HCT116 (cell line): ENCODE measurements at regions not wholly inside any gene's neighbourhood (a gene's known extent, or its start where the extent isn't known, plus 50 kb on each side); places are given as distances from the start of the nearest gene placed in this dataset.

Experiments
- ATAC-seq: fragments of 200-7000 bp; cut with Tn5 transposase; 2 replicates; pipeline ENCODE4 v1.9.1; 2020; ENCODE audit warnings: mild to moderate bottlenecking, moderate library complexity
- BruUV-seq: library from RNA; stranded (reverse); fragments of 400-500 nt; replicated peaks from 2 replicates; lab custom pipeline; 2021; lab: Mats Ljungman, UMichigan
- CTCF ChIA-PET: fragments of 300-600 bp; sonication (Branson Sonifier 250); formaldehyde crosslinking; loops from one replicate; lab custom pipeline; 2021; ENCODE audit warnings: antibody characterized with exemption; lab: Charles Lee
- POLR2A ChIA-PET: fragments of 300-600, 350-600 bp; sonication (Branson Sonifier 250); formaldehyde crosslinking; loops from one replicate; lab custom pipeline; 2021; ENCODE audit warnings: antibody characterized with exemption; lab: Charles Lee
- RAD21 ChIA-PET, 2 experiments: fragments of 300-600 bp; sonication (Branson Sonifier 250); formaldehyde crosslinking; loops; one replicate each; lab custom pipeline; 2023; ENCODE audit warnings: low total read pairs in 2 of 2; ENCODE audit not compliant: uncharacterized antibody in 2 of 2, unreplicated experiment in 2 of 2, low non-redundant PET in 1 of 2; lab: Charles Lee
- DNase-seq: peaks from one replicate; pipeline ENCODE4 v3.0.0-alpha.2; 2010; ENCODE audit warnings: low read depth, low spot score
- H2AFZ ChIP-seq: fragments of 200-600 bp; shearing (Covaris generic), sonication (generic); 2 replicates; pipeline ENCODE4 v1.6.1; 2017; ENCODE audit warnings: low read depth, mixed run types, mixed read lengths, antibody characterized with exemption, low read length; ENCODE audit not compliant: poor library complexity, severe bottlenecking
- H3K27ac ChIP-seq: 2 replicates; pipeline ENCODE4 v1.5.1; 2012; ENCODE audit warnings: low read depth, low read length
- H3K27me3 ChIP-seq: fragments of 200-600 bp; sonication (generic); 2 replicates; pipeline ENCODE4 v1.6.1; 2016; ENCODE audit warnings: mixed run types, low read length, mixed read lengths; ENCODE audit not compliant: insufficient read depth
- H3K36me3 ChIP-seq, 2 experiments: fragments of 200-500 bp in 1 of 2; fragments of 200-600 bp in 1 of 2; sonication (Bioruptor generic) in 1 of 2; sonication (generic) in 1 of 2; 2 replicates each; pipeline versions ENCODE4 v1.5.1 to v1.6.1; 2014 to 2016; ENCODE audit warnings: low read length in 2 of 2, inconsistent platforms in 1 of 2, mixed read lengths in 1 of 2, mixed run types in 1 of 2; ENCODE audit not compliant: insufficient read depth in 2 of 2, control insufficient read depth in 1 of 2
- H3K4me1 ChIP-seq, 2 experiments: fragments of 200-600 bp in 1 of 2; sonication (generic) in 1 of 2; 2 replicates each; pipeline versions ENCODE4 v1.5.1 to v1.6.1; 2012 to 2017; ENCODE audit warnings: low read length in 2 of 2, inconsistent platforms in 1 of 2, mild to moderate bottlenecking in 1 of 2, mixed read lengths in 1 of 2, mixed run types in 1 of 2, moderate library complexity in 1 of 2; ENCODE audit not compliant: insufficient read depth in 2 of 2, control insufficient read depth in 1 of 2
- H3K4me2 ChIP-seq: fragments of 200-600 bp; sonication (generic); 2 replicates; pipeline ENCODE4 v1.6.1; 2017; ENCODE audit warnings: mixed run types, low read length, mixed read lengths
- H3K4me3 ChIP-seq, 2 experiments: fragments of 200-600 bp in 1 of 2; sonication (generic) in 1 of 2; replicated peaks in 1 of 2; 2 replicates each; pipeline ENCODE4 v1.5.1; 2011 to 2016; ENCODE audit warnings: low read length in 2 of 2, control low read depth in 1 of 2, low read depth in 1 of 2, mild to moderate bottlenecking in 1 of 2, mixed read lengths in 1 of 2, mixed run types in 1 of 2
- H3K79me2 ChIP-seq: fragments of 200-600 bp; sonication (generic); 2 replicates; pipeline ENCODE4 v1.6.1; 2017; ENCODE audit warnings: mild to moderate bottlenecking, mixed run types, low read length, moderate library complexity, mixed read lengths; ENCODE audit not compliant: insufficient read depth
- H3K9ac ChIP-seq: fragments of 200-600 bp; sonication (generic); 2 replicates; pipeline ENCODE4 v1.6.1; 2016; ENCODE audit warnings: low read length, mixed read lengths
- H3K9me2 ChIP-seq: fragments of 200-600 bp; sonication (generic), shearing (Covaris generic); 2 replicates; pipeline ENCODE4 v1.6.1; 2017; ENCODE audit warnings: mixed run types, mild to moderate bottlenecking, moderate library complexity; ENCODE audit not compliant: insufficient read depth
- H3K9me3 ChIP-seq, 2 experiments: fragments of 200-500 bp in 1 of 2; fragments of 200-600 bp in 1 of 2; sonication (Bioruptor generic) in 1 of 2; sonication (generic) in 1 of 2; 2 replicates each; pipeline ENCODE4 v1.6.1; 2014 to 2017; ENCODE audit warnings: low read length in 2 of 2, mixed read lengths in 2 of 2, inconsistent platforms in 1 of 2, low read depth in 1 of 2, mild to moderate bottlenecking in 1 of 2, mixed run types in 1 of 2, moderate library complexity in 1 of 2; ENCODE audit not compliant: control insufficient read depth in 1 of 2, insufficient read depth in 1 of 2
- H4K20me1 ChIP-seq: fragments of 200-600 bp; sonication (generic), shearing (Covaris generic); 2 replicates; pipeline ENCODE4 v1.6.1; 2017; ENCODE audit warnings: mixed run types, mild to moderate bottlenecking, moderate library complexity; ENCODE audit not compliant: insufficient read depth
- ATF3 ChIP-seq: IDR thresholded peaks from 2 replicates; pipeline ENCODE4 v1.6.1; 2012
- CBX3 ChIP-seq: IDR thresholded peaks from 2 replicates; pipeline ENCODE4 v1.6.1; 2012; ENCODE audit warnings: low read depth
- CEBPB ChIP-seq: IDR thresholded peaks from 2 replicates; pipeline ENCODE4 v1.6.1; 2012; ENCODE audit warnings: low read depth
- CTCF ChIP-seq, 3 experiments: fragments of 200-600 bp in 1 of 3; sonication (generic) in 1 of 3; IDR thresholded peaks in 2 of 3; conservative IDR thresholded peaks in 1 of 3; 2 replicates each; pipeline ENCODE4 v1.5.1; 2012 to 2017; ENCODE audit warnings: low read depth in 2 of 3, low read length in 2 of 3, antibody characterized with exemption in 1 of 3, borderline replicate concordance in 1 of 3, control low read depth in 1 of 3, mild to moderate bottlenecking in 1 of 3, mixed read lengths in 1 of 3, mixed run types in 1 of 3, moderate library complexity in 1 of 3; ENCODE audit not compliant: insufficient read depth in 1 of 3
- EGR1 ChIP-seq: IDR thresholded peaks from 2 replicates; pipeline ENCODE4 v1.6.1; 2012; ENCODE audit warnings: low read depth
- ELF1 ChIP-seq: IDR thresholded peaks from 2 replicates; pipeline ENCODE4 v1.6.1; 2012; ENCODE audit warnings: low read depth, borderline replicate concordance
- EZH2 ChIP-seq: fragments of 200-600 bp; sonication (generic); IDR thresholded peaks from 2 replicates; pipeline ENCODE4 v1.6.1; 2017; ENCODE audit warnings: antibody characterized with exemption, mixed run types
- FOSL1 ChIP-seq: IDR thresholded peaks from 2 replicates; pipeline ENCODE4 v1.6.1; 2012; ENCODE audit warnings: low read depth
- MAX ChIP-seq: IDR thresholded peaks from 2 replicates; pipeline ENCODE4 v1.6.1; 2012
- POLR2A ChIP-seq: IDR thresholded peaks from 2 replicates; pipeline ENCODE4 v1.7.0; 2011; ENCODE audit warnings: borderline replicate concordance; ENCODE audit not compliant: insufficient read depth, insufficient read length; ENCODE audit errors: extremely low read depth
- REST ChIP-seq: IDR thresholded peaks from 2 replicates; pipeline ENCODE4 v1.6.1; 2012; ENCODE audit warnings: low read depth
- SP1 ChIP-seq: IDR thresholded peaks from 2 replicates; pipeline ENCODE4 v1.6.1; 2012; ENCODE audit warnings: low read depth
- TCF7L2 ChIP-seq: IDR thresholded peaks from 2 replicates; pipeline ENCODE4 v1.7.0; 2011; ENCODE audit warnings: borderline replicate concordance, inconsistent platforms; ENCODE audit not compliant: insufficient read depth, insufficient read length; ENCODE audit errors: extremely low read depth
- YY1 ChIP-seq: IDR thresholded peaks from 2 replicates; pipeline ENCODE4 v1.6.1; 2011; ENCODE audit warnings: low read length, low read depth, moderate library complexity, mild to moderate bottlenecking; ENCODE audit not compliant: insufficient replicate concordance; ENCODE audit errors: extremely low read depth
- ZBTB33 ChIP-seq: IDR thresholded peaks from 2 replicates; pipeline ENCODE4 v1.6.1; 2011; ENCODE audit warnings: mild to moderate bottlenecking, low read length, moderate library complexity; ENCODE audit not compliant: insufficient replicate concordance; ENCODE audit errors: extremely low read depth
- ZFX ChIP-seq: fragments of 450-650 bp; IDR thresholded peaks from 2 replicates; pipeline ENCODE4 v1.6.1; 2017
- ZNF274 ChIP-seq: fragments of 200-500 bp; sonication (Bioruptor generic); IDR thresholded peaks from 2 replicates; pipeline ENCODE4 v1.6.1; 2014; ENCODE audit warnings: mild to moderate bottlenecking, low read depth, low read length, inconsistent platforms
- intact Hi-C: fragments of 100-400 bp; cut with micrococcal nuclease; formaldehyde crosslinking; loops from 2 replicates; pipeline ENCODE4 v1.10.0; 2022

- Histone ChIP-seq H3K27ac (no peak overlapping the region), H3K27me3 (peaks cover 24% of the 10 kb centered on the region; the same call in 1 of the 2 replicates), H3K9me2 (no peaks in the 10 kb centered on the region), H2AFZ (no peak overlapping the region), H3K4me2 (no peak overlapping the region), H3K36me3 (no peaks in the 10 kb centered on the region), H3K9ac (no peak overlapping the region), H3K4me3 (no peak overlapping the region), H3K9me3 (no peaks in the 10 kb centered on the region), H3K79me2 (no peaks in the 10 kb centered on the region), H3K4me1 (no peaks in the 10 kb centered on the region), H4K20me1 (no peaks in the 10 kb centered on the region)
- no peak for DNase-seq
- intact Hi-C loops: no loop called here
- TF ChIP-seq YY1 (no peak), ZNF274 (no peak), ELF1 (no peak), CEBPB (no peak), FOSL1 (no peak), EZH2 (no peak), CBX3 (no peak), TCF7L2 (no peak), ZBTB33 (no peak), SP1 (no peak), CTCF (IDR thresholded peaks at IDR 0.05 in 2 of 3, conservative IDR thresholded peaks at IDR 0.05 in 1 of 3; ENCODE audit: borderline replicate concordance in 1 of 3, insufficient read depth in 1 of 3, low read depth in 2 of 3, low read length in 2 of 3) (no peak), POLR2A (no peak), EGR1 (no peak), REST (no peak), ATF3 (no peak), ZFX (no peak), MAX (no peak)
- ChIA-PET RAD21 (no interaction called here), POLR2A (no interaction called here), CTCF (no interaction called here)
- no TSS peak for BruUV-seq
- ATAC-seq: no peak
Measured at GRCh38 chr2:118755384-118755783, 92.1 kb downstream of the EN1 start.
